K562 (cell line): ENCODE measurements at regions not wholly inside any gene's neighbourhood (a gene's known extent, or its start where the extent isn't known, plus 50 kb on each side); places are given as distances from the start of the nearest gene placed in this dataset.
A peak's percentile ranks its signal among the peaks of the same experiment; 100 is the strongest.

Source experiments
- CBFA2T3 ChIP-seq: fragments of 450-650 bp; IDR thresholded peaks from 2 replicates; pipeline ENCODE4 v1.6.1; 2017
- ERF ChIP-seq: fragments of 450-650 bp; formaldehyde crosslinking; IDR thresholded peaks from 2 replicates; pipeline ENCODE4 v1.4.0; 2020; ENCODE audit warnings: mild to moderate bottlenecking, mixed read lengths
- EZH2 ChIP-seq: IDR thresholded peaks from 2 replicates; pipeline ENCODE4 v1.6.1; 2012; ENCODE audit warnings: low read depth, mild to moderate bottlenecking, inconsistent platforms, low read length, borderline replicate concordance
- JUNB ChIP-seq: fragments of 450-650 bp; formaldehyde crosslinking; conservative IDR thresholded peaks from 2 replicates; pipeline ENCODE4 v1.4.0; 2020; ENCODE audit warnings: mild to moderate bottlenecking
- MGA ChIP-seq: fragments of 450-650 bp; IDR thresholded peaks from 2 replicates; pipeline ENCODE4 v1.6.1; 2016; ENCODE audit warnings: mild to moderate bottlenecking, moderate library complexity
- NCOA4 ChIP-seq: fragments of 450-650 bp; IDR thresholded peaks from 2 replicates; pipeline ENCODE4 v1.6.1; 2018; ENCODE audit warnings: mild to moderate bottlenecking; ENCODE audit not compliant: partially characterized antibody
- NFE2 ChIP-seq: IDR thresholded peaks from 2 replicates; pipeline ENCODE4 v1.6.1; 2014; ENCODE audit warnings: antibody characterized with exemption, low read depth
- SAFB2 ChIP-seq: fragments of 200-400 bp; formaldehyde crosslinking; IDR thresholded peaks from 2 replicates; pipeline ENCODE4 v1.6.1; 2018; ENCODE audit warnings: borderline replicate concordance, low read length, low read depth, moderate library complexity; ENCODE audit not compliant: severe bottlenecking
- UBTF ChIP-seq, 2 experiments: IDR thresholded peaks; 2 replicates each; pipeline ENCODE4 v1.6.1; 2012; ENCODE audit warnings: improper control_type of control experiment in 2 of 2, low read depth in 2 of 2, low read length in 2 of 2, borderline replicate concordance in 1 of 2
- ZBTB1 ChIP-seq: sonication (generic); formaldehyde crosslinking; IDR thresholded peaks from 2 replicates; pipeline ENCODE4 v1.8.1; 2023; ENCODE audit warnings: missing genetic modification reagents, low read depth, mild to moderate bottlenecking, borderline replicate concordance
- ZNF133 ChIP-seq: fragments of 250-450 bp; sonication (Bioruptor Pico); IDR thresholded peaks from 2 replicates; pipeline ENCODE4 v1.4.0; 2020; ENCODE audit warnings: mild to moderate bottlenecking
- TF ChIP-seq, protein P1 (sequence below): sonication (generic); IDR thresholded peaks from 2 replicates; pipeline ENCODE4 v1.6.1; 2016

- TF ChIP-seq MGA (no peak), SAFB2 (no peak), CBFA2T3 (peak; percentile 71), ERF (CRISPR knock-in tag) (no peak), EZH2 (no peak), NFE2 (peak; percentile 59), UBTF (IDR thresholded peaks at IDR 0.05; ENCODE audit: borderline replicate concordance in 1 of 2, low read depth in 2 of 2, low read length in 2 of 2) (no peak), ZNF133 (no peak), ZBTB1 (CRISPR knock-in tag) (no peak), JUNB (CRISPR knock-in tag) (no peak), NCOA4 (no peak)
- TF ChIP-seq, protein P1, sequence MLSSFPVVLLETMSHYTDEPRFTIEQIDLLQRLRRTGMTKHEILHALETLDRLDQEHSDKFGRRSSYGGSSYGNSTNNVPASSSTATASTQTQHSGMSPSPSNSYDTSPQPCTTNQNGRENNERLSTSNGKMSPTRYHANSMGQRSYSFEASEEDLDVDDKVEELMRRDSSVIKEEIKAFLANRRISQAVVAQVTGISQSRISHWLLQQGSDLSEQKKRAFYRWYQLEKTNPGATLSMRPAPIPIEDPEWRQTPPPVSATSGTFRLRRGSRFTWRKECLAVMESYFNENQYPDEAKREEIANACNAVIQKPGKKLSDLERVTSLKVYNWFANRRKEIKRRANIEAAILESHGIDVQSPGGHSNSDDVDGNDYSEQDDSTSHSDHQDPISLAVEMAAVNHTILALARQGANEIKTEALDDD = peak; percentile 43; the same call in 1 of the 2 replicates
These were observed 257.8 kb downstream of the NUAK1 start (continued) for GRCh38 chr12:105880824-105881388.
